Endothelial cell (in vitro differentiated cells): ENCODE measurements at regions not wholly inside any gene's neighbourhood (a gene's known extent, or its start where the extent isn't known, plus 50 kb on each side); places are given as distances from the start of the nearest gene placed in this dataset.
"Not testable (repeated sequence)": the region's sequence is repeated elsewhere in the genome, so short reads cannot be mapped to it uniquely, and the experiment has no call there.

Experiments
- DNase-seq: peaks from one replicate; pipeline ENCODE4 v3.0.0; 2021; ENCODE audit warnings: low spot score
- H3K27ac Mint-ChIP-seq: one replicate; pipeline ENCODE4 v1.8.0; 2021; ENCODE audit warnings: mixed read lengths, inconsistent platforms; ENCODE audit not compliant: unreplicated experiment
- H3K27me3 Mint-ChIP-seq: one replicate; pipeline ENCODE4 v1.8.0; 2021; ENCODE audit warnings: mild to moderate bottlenecking, moderate library complexity, mixed read lengths, inconsistent platforms; ENCODE audit not compliant: unreplicated experiment
- H3K36me3 Mint-ChIP-seq: one replicate; pipeline ENCODE4 v1.8.0; 2021; ENCODE audit warnings: mild to moderate bottlenecking, low read depth, mixed read lengths, inconsistent platforms; ENCODE audit not compliant: unreplicated experiment
- H3K4me1 Mint-ChIP-seq: one replicate; pipeline ENCODE4 v1.8.0; 2021; ENCODE audit warnings: mild to moderate bottlenecking, mixed read lengths, inconsistent platforms; ENCODE audit not compliant: unreplicated experiment
- H3K4me3 Mint-ChIP-seq: one replicate; pipeline ENCODE4 v1.8.0; 2021; ENCODE audit warnings: mild to moderate bottlenecking, mixed read lengths, inconsistent platforms; ENCODE audit not compliant: unreplicated experiment
- H3K9me3 Mint-ChIP-seq: one replicate; pipeline ENCODE4 v1.8.0; 2021; ENCODE audit warnings: mixed read lengths, inconsistent platforms; ENCODE audit not compliant: unreplicated experiment
- TF ChIP-seq, protein P1 (sequence below): fragments of 200-600 bp; sonication (generic); IDR thresholded peaks from one replicate; pipeline ENCODE4 v1.5.0; 2021; ENCODE audit warnings: antibody characterized with exemption; ENCODE audit not compliant: unreplicated experiment

DNA sequence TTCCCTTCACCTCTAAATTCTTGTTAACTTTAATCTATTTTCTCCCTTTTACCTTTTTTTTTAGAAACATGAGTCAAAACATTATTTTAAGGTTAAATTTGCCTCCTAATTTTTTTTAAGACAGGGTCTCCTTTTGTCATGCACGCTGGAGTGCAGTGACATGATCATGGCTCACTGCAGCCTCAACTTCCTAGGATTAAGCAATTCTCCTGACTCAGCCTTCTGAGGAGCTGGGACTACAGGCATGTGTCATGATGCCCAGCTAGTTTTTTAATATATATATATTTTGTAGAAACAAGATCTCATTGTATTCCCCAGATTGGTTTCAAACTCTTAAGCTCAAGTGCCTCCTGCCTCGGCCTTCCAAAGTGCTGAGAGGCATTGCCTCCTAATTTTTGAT lies 424.7 kb upstream of the FAM174A start:
- no peak overlapping the region for H3K4me3 Mint-ChIP-seq
- no peak for DNase-seq
- no peaks in the 10 kb centered on the region for H3K4me1 Mint-ChIP-seq
- no peaks in the 10 kb centered on the region for H3K9me3 Mint-ChIP-seq
- TF ChIP-seq, protein P1, sequence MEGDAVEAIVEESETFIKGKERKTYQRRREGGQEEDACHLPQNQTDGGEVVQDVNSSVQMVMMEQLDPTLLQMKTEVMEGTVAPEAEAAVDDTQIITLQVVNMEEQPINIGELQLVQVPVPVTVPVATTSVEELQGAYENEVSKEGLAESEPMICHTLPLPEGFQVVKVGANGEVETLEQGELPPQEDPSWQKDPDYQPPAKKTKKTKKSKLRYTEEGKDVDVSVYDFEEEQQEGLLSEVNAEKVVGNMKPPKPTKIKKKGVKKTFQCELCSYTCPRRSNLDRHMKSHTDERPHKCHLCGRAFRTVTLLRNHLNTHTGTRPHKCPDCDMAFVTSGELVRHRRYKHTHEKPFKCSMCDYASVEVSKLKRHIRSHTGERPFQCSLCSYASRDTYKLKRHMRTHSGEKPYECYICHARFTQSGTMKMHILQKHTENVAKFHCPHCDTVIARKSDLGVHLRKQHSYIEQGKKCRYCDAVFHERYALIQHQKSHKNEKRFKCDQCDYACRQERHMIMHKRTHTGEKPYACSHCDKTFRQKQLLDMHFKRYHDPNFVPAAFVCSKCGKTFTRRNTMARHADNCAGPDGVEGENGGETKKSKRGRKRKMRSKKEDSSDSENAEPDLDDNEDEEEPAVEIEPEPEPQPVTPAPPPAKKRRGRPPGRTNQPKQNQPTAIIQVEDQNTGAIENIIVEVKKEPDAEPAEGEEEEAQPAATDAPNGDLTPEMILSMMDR, result no peak
- no peaks in the 10 kb centered on the region for H3K27me3 Mint-ChIP-seq
- H3K27ac Mint-ChIP-seq, result no peak overlapping the region
- H3K36me3 Mint-ChIP-seq, result no peaks in the 10 kb centered on the region

DNA sequence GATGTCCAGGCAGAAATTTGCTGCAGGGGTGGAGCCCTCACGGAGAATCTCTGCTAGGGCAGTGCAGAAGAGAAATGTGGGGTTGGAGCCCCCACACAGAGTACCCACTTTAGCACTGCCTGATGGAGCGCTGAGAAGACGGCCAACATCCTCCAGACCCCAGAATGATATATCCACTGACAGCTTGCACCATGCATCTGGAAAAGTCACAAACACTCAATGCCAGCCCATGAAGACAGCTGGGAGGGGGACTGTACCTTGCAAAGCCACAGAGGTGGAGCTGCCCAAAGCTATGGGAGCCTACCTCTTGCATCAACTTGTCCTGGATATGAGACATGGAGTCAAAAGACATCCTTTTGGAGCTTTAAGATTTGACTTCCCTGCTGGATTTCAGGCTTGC lies 426.3 kb upstream of the FAM174A start:
- TF ChIP-seq, protein P1, result no peak
- H3K36me3 Mint-ChIP-seq, result no peaks in the 10 kb centered on the region
- no peak overlapping the region for H3K4me3 Mint-ChIP-seq
- no peak for DNase-seq
- H3K27ac Mint-ChIP-seq, result no peak overlapping the region
- H3K9me3 Mint-ChIP-seq, result no peaks in the 10 kb centered on the region
- H3K27me3 Mint-ChIP-seq, result no peaks in the 10 kb centered on the region
- no peaks in the 10 kb centered on the region for H3K4me1 Mint-ChIP-seq

DNA sequence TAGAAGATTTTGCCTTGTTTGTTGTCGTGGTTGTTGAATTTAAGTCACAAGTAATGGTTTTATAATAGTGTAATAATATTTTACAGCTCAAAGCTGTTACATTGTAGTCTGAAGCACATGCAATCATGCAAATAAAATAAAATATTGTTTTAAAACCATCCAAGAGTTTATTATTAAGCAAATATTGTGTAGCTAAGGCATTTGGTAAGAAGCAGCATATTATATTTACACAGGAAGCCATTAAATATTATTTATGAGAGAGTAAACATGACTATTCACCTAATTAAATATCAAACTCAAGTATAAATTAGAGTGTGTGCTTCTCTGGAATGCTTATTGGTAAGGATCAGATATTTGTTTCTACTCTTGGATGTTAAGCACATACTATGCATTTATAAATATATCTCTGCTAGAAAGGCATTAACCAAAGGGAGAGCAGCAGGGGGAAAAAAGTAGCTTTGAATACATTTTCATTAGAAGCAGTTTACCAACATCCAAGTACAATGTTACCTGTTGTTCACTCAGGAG lies 431.5 kb upstream of the FAM174A start:
- not testable (repeated sequence) for DNase-seq, H3K36me3 Mint-ChIP-seq, H3K9me3 Mint-ChIP-seq

DNA sequence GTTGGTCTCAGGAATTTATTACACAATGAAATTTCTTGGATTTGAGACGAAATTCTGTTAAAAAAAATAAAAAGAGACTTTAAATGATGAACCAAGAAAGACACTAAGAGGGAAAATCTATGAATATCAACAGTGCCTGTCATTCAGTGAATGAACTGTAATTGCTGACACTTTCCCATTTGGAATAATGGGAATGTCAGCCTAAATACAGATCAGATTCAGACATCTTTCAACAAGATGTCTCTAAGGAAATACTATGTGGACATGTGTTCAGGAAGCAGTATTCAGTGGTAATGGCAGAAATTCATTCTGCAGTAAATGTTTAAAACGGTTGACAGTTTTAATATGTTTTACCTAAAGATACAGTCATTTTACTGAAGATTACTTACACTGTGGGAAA lies 433.7 kb upstream of the FAM174A start:
- not testable (repeated sequence) for H3K9me3 Mint-ChIP-seq, H3K4me1 Mint-ChIP-seq, H3K4me3 Mint-ChIP-seq, H3K36me3 Mint-ChIP-seq, H3K27me3 Mint-ChIP-seq, H3K27ac Mint-ChIP-seq, DNase-seq

More for the DNA sequence above, 431.5 kb upstream of the FAM174A start:
- not testable (repeated sequence) for H3K4me3 Mint-ChIP-seq, H3K27me3 Mint-ChIP-seq, H3K27ac Mint-ChIP-seq, H3K4me1 Mint-ChIP-seq

DNA sequence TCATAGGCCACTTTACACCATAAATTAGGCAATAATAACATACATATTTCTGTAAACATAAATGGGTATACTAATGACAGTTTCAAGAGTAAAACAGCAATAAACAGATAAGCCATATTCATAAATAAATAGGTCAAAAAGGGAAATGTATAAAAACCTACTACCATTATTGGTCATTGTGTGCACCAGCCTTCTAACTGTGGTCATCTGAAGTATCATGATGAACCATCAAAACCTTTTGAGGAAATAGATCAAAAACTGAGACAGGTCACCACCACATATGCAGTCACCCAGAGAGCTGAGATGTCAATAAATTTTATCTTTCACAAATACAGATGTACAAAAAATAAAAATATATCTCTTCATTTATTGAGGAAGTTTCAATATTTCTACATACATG lies 438.8 kb upstream of the FAM174A start:
- not testable (repeated sequence) for H3K9me3 Mint-ChIP-seq, H3K4me3 Mint-ChIP-seq, DNase-seq, H3K27ac Mint-ChIP-seq, H3K27me3 Mint-ChIP-seq, H3K36me3 Mint-ChIP-seq, H3K4me1 Mint-ChIP-seq

DNA sequence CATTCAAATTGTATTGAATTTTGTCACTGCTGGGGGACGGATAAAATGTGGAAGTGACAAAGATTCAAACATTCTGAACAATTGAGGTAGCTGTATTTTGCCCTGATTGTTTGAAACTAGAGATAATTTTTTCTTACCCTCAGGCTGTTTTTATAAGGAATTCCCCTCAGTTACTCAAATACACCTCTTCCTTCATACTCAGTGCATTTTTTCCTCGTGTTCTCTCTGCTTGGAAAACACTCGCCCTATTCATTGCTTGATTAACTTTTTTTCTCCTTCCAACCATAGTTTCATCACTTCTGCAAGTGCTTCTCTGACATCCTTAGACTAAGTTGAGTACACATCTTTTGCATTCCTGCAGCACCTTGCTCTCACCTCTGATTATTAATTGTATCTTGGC lies 454.5 kb upstream of the FAM174A start:
- not testable (repeated sequence) for H3K36me3 Mint-ChIP-seq, H3K4me1 Mint-ChIP-seq, H3K27me3 Mint-ChIP-seq, H3K27ac Mint-ChIP-seq, DNase-seq, H3K4me3 Mint-ChIP-seq, H3K9me3 Mint-ChIP-seq

DNA sequence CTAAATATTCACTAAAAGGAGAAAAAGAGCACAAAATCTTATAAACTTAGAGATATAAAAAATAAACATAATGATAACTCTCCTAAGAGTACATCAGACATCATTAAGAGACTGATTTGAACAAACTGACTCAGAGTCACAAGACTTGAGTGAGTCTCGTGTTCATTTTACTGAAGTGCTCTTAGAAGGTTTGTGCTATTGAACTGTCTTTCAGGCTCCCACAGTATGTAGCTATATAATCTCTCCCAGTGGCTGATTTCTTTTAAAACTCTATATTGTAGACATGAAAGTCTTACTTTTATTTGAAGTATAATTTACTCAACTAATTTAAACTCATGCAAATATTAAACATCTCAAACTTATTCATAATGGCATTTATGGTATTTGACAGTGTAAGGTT lies 456.0 kb upstream of the FAM174A start:
- not testable (repeated sequence) for H3K4me1 Mint-ChIP-seq, H3K27me3 Mint-ChIP-seq, H3K9me3 Mint-ChIP-seq, H3K36me3 Mint-ChIP-seq, DNase-seq, H3K27ac Mint-ChIP-seq, H3K4me3 Mint-ChIP-seq

DNA sequence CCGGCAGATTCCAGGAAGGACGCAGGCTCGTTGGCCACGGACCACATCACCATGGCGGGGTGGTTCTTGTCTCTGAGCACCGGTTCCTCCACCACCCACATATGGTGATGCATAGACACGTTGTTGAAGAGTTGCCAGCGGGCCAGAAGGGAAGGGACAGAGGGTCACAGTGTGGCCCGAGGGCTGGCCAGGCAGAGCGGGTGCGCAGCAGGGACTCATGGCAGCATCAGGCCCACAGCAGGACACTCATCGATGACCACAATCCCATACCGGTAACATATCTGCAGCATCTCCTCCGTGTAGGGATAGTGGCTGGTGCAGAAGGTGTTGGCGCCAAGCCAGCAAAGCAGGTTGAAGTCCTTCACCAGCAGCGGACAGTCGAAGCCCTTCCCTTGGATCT lies 469.2 kb upstream of the FAM174A start:
- H3K36me3 Mint-ChIP-seq, H3K27me3 Mint-ChIP-seq, H3K27ac Mint-ChIP-seq, H3K4me3 Mint-ChIP-seq, H3K9me3 Mint-ChIP-seq, DNase-seq, H3K4me1 Mint-ChIP-seq: not testable (repeated sequence)
